Small intestine (tissue), 7 donors: ENCODE measurements at regions not wholly inside any gene's neighbourhood (a gene's known extent, or its start where the extent isn't known, plus 50 kb on each side); places are given as distances from the start of the nearest gene placed in this dataset.

ENCODE experiments used
- DNase-seq, 2 donors: peaks; one replicate each; pipeline versions ENCODE4 v3.0.0 to v3.0.0-alpha.2; 2013
- FAIRE-seq: peaks from 2 replicates; lab custom pipeline; 2012; peaks lifted over from hg19 to GRCh38; lab: Jason Lieb, UNC
- H3K27ac ChIP-seq, 3 donors: one replicate each; pipeline ENCODE4 v1.5.1; 2013; ENCODE audit warnings: low read length in 2 of 3, mild to moderate bottlenecking in 2 of 3, control low read depth in 1 of 3, inconsistent platforms in 1 of 3, low read depth in 1 of 3, moderate library complexity in 1 of 3
- H3K27me3 ChIP-seq, 3 donors: one replicate each; pipeline ENCODE4 v1.6.1; 2013; ENCODE audit warnings: low read length in 3 of 3, inconsistent platforms in 1 of 3; ENCODE audit not compliant: control insufficient read depth in 3 of 3, insufficient read depth in 3 of 3
- H3K36me3 ChIP-seq, 3 donors: one replicate each; pipeline ENCODE4 v1.6.1; 2013; ENCODE audit warnings: low read length in 3 of 3, inconsistent platforms in 1 of 3, low read depth in 1 of 3, mild to moderate bottlenecking in 1 of 3, moderate library complexity in 1 of 3; ENCODE audit not compliant: control insufficient read depth in 3 of 3, insufficient read depth in 2 of 3
- H3K4me1 ChIP-seq, 3 donors: one replicate each; pipeline ENCODE4 v1.6.1; 2013; ENCODE audit warnings: low read length in 2 of 3, inconsistent platforms in 1 of 3, low read depth in 1 of 3, mild to moderate bottlenecking in 1 of 3, moderate library complexity in 1 of 3; ENCODE audit not compliant: control insufficient read depth in 3 of 3, insufficient read depth in 2 of 3
- H3K4me3 ChIP-seq, 3 donors: one replicate each; pipeline ENCODE4 v1.5.1; 2013; ENCODE audit warnings: low read length in 3 of 3, control low read depth in 1 of 3, inconsistent platforms in 1 of 3, low read depth in 1 of 3, mild to moderate bottlenecking in 1 of 3, moderate library complexity in 1 of 3
- H3K9me3 ChIP-seq, 2 donors: one replicate each; pipeline ENCODE4 v1.6.1; 2013; ENCODE audit warnings: low read depth in 1 of 2, low read length in 1 of 2; ENCODE audit not compliant: control insufficient read depth in 2 of 2, insufficient read depth in 1 of 2
- WGBS, 3 donors: extraction: QIAGEN DNeasy Blood & Tissue Kit; methylation state at CpG; one replicate each; pipeline ENCODE4 v1.1.7; 2013; 5-methylcytosine and 5-hydroxymethylcytosine counted together
- donor health status: healthy with polysubstance abuse.
- donor health status: control.
- donor health status: control.
- donor health status: Bipolar disorder and iron deficiency.
- donor health status: healthy.

- Histone ChIP-seq H3K4me3 (no peak overlapping the region), H3K36me3 (no peaks in the 10 kb centered on the region), H3K27me3 (no peaks in the 10 kb centered on the region), H3K27ac (no peak overlapping the region), H3K4me1 (no peaks in the 10 kb centered on the region), H3K9me3 (no peaks in the 10 kb centered on the region)
- no peak for FAIRE-seq
- DNase-seq: peak; percentile 24 to 37
- WGBS, 3 donors: 27 to 52% (median 50%) methylated on average over 4 of the region's 4 CpGs
Measured at GRCh38 chr15:95017666-95018328, 786.4 kb downstream of the MCTP2 start.

GRCh38 chr15:95018888-95019545, 787.7 kb downstream of the MCTP2 start:
- DNase-seq: no peak
- Histone ChIP-seq H3K9me3 (no peaks in the 10 kb centered on the region), H3K4me3 (no peak overlapping the region), H3K36me3 (no peaks in the 10 kb centered on the region), H3K4me1 (no peaks in the 10 kb centered on the region), H3K27ac (peak overlapping the region in 1 of 3 donors; percentile 31), H3K27me3 (no peaks in the 10 kb centered on the region)
- WGBS, 3 donors: 59 to 73% (median 67%) methylated on average over 6 of the region's 6 CpGs
- FAIRE-seq: no peak

GRCh38 chr15:95019907-95020306, 788.5 kb downstream of the MCTP2 start:
- H3K9me3 ChIP-seq: no peaks in the 10 kb centered on the region
- H3K27me3 ChIP-seq: no peaks in the 10 kb centered on the region
- H3K27ac ChIP-seq: no peak overlapping the region
- no peaks in the 10 kb centered on the region for H3K36me3 ChIP-seq
- DNase-seq (no peak), FAIRE-seq (no peak)
- no peak overlapping the region for H3K4me3 ChIP-seq
- no peaks in the 10 kb centered on the region for H3K4me1 ChIP-seq
- 47 to 85% (median 50%) methylated on average over 1 of the region's 1 CpG for WGBS, 3 donors

GRCh38 chr15:95021816-95022215, 790.5 kb downstream of the MCTP2 start:
- Histone ChIP-seq H3K9me3 (no peaks in the 10 kb centered on the region), H3K4me3 (no peak overlapping the region), H3K36me3 (no peaks in the 10 kb centered on the region), H3K4me1 (no peaks in the 10 kb centered on the region), H3K27ac (no peak overlapping the region), H3K27me3 (no peaks in the 10 kb centered on the region)
- FAIRE-seq: no peak
- DNase-seq: no peak
- WGBS, 3 donors: 96 to 98% (median 97%) methylated on average over 2 of the region's 2 CpGs

GRCh38 chr15:95024351-95024750, 793.0 kb downstream of the MCTP2 start:
- H3K27me3 ChIP-seq: no peaks in the 10 kb centered on the region
- 31 to 51% (median 51%) methylated on average over 2 of the region's 2 CpGs for WGBS, 3 donors
- H3K4me1 ChIP-seq: no peaks in the 10 kb centered on the region
- no peak for DNase-seq
- no peak overlapping the region for H3K4me3 ChIP-seq
- H3K9me3 ChIP-seq: no peaks in the 10 kb centered on the region
- no peaks in the 10 kb centered on the region for H3K36me3 ChIP-seq
- no peak for FAIRE-seq
- no peak overlapping the region for H3K27ac ChIP-seq

- no peak for FAIRE-seq
- DNase-seq: no peak
- Histone ChIP-seq H3K9me3 (no peaks in the 10 kb centered on the region), H3K4me3 (no peak overlapping the region), H3K4me1 (no peaks in the 10 kb centered on the region), H3K27ac (no peak overlapping the region), H3K27me3 (no peaks in the 10 kb centered on the region), H3K36me3 (no peaks in the 10 kb centered on the region)
- WGBS, 3 donors: 79 to 88% (median 79%) methylated on average over 5 of the region's 5 CpGs
Measured at GRCh38 chr15:95025924-95026728, 794.8 kb downstream of the MCTP2 start.

- WGBS, 3 donors: 69 to 77% (median 76%) methylated on average over 3 of the region's 3 CpGs
Measured at GRCh38 chr15:95027981-95028380, 796.6 kb downstream of the MCTP2 start.

GRCh38 chr15:95032156-95032555, 800.8 kb downstream of the MCTP2 start:
- 58 to 71% (median 70%) methylated on average over 2 of the region's 2 CpGs for WGBS, 3 donors
- no peak for DNase-seq
- H3K27me3 ChIP-seq: no peaks in the 10 kb centered on the region
- no peak for FAIRE-seq
- H3K4me3 ChIP-seq: no peak overlapping the region
- H3K36me3 ChIP-seq: no peaks in the 10 kb centered on the region
- no peak overlapping the region for H3K27ac ChIP-seq
- peaks cover 0 to 2% of the 10 kb centered on the region in 2 donors for H3K9me3 ChIP-seq
- no peaks in the 10 kb centered on the region for H3K4me1 ChIP-seq

More at GRCh38 chr15:95027981-95028380, 796.6 kb downstream of the MCTP2 start:
- FAIRE-seq (no peak), DNase-seq (no peak)
- Histone ChIP-seq H3K4me1 (no peaks in the 10 kb centered on the region), H3K27ac (no peak overlapping the region), H3K4me3 (no peak overlapping the region), H3K36me3 (no peaks in the 10 kb centered on the region), H3K9me3 (no peaks in the 10 kb centered on the region), H3K27me3 (no peaks in the 10 kb centered on the region)
